HG02610 (cell line): ENCODE measurements at regions not wholly inside any gene's neighbourhood (a gene's known extent, or its start where the extent isn't known, plus 50 kb on each side); places are given as distances from the start of the nearest gene placed in this dataset.
A peak's percentile ranks its signal among the peaks of the same experiment; 100 is the strongest.
"Not testable (repeated sequence)": the region's sequence is repeated elsewhere in the genome, so short reads cannot be mapped to it uniquely, and the experiment has no call there.

Experiments
- ATAC-seq: cut with Tn5 transposase; IDR thresholded peaks from one replicate; pipeline ENCODE4 v1.9.1; 2021; ENCODE audit warnings: mild to moderate bottlenecking, moderate library complexity; ENCODE audit not compliant: unreplicated experiment

DNA sequence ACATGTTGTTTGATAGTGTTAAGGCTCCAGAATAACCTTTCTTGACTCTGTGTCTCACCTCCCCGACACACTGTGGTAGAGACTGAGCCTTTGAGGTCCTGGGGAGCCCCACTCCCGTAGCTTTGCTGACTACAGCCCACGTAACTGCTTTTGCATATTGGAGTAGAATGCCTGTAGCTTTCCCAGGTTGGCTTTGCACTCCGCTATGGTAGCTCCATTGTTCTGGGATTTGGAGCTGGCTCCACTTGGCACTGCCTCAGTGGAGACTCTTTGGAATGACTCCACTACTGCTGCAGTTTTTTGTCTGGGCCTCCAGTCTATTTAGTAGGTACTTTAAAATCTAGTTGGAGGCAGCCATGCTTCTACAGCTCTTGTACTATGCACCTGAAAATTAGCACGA lies 56.2 kb upstream of the ANXA1 start:
- ATAC-seq: no peak

DNA sequence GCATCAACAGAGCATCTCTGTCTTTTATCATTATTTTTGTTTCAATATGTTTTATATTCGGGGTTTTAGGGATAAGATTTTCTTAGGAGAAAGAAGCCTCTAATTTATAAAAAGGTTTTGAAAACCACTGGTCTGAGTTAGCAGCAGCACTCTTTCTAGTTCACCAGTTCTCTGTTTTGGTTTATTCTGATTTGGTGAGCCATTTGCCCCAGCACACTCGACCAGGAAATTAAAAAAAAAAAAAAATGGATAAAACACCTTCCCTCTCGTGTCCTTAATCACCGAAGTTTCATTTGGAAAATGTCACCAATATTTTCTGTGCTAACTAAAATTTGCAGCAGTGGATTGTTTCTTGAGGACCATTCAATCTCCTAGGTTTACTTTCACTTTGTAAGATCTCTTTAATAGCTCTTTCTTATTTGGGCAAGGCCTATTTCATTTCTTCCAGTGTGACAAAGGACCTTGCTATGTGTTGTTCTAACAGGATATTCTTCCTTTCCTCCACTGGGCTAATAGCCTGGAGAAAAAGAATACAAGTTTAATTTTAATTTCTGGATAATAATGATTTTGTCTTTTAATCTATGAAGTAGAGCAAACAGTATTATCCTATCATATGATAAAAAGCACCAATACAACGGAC lies 57.8 kb upstream of the ANXA1 start:
- ATAC-seq: no peak

DNA sequence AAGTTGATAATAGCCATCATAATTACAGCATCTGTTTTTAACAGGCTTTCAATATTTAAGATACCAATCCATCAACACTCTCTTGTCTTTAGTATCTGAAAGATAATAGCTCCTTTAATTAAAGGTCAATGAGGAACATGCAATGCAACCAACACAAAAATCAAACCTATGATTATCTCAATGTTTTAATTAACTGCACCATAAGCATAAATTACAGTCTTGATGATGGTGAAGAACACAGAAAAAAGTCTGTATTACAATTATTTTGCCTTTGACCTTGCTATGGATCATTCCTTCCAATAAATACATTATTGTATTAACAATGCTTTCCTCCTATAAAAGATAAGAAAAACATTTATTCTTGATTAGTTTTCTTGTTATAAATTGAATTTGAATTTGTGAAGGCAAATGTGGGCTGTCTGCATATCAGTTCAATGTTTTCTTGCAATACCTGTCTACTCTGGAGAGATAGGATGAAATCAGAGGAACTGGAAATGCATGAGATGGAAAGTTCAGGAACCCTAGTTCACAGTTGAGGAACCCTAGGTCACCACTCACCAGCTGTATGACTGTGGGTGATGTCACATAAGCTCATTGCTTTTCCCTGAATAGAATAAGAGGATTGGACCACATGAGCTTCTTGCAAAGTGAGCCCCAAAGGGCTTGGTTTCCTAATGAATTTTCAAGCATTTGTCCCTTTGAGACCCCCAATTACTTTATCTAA lies 58.5 kb upstream of the ANXA1 start:
- ATAC-seq: no peak

DNA sequence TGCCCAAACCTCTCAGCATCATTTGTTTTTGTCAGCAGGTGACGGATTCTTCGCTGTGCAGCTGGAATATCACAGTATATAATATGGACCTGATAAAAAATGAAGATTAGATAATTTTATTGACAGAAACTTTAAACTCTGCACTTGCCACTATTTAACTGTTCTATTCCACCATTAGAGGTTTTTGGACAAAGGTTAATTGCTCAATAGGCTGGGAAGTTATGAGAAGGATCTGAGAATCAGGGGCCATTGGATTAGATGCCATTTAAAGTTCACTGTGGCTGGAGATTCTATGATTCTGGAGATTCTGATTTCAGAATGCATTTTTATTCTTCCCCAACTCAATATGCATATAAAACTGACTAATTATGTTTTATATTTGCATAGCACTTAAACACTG lies 59.8 kb upstream of the ANXA1 start:
- ATAC-seq: no peak

DNA sequence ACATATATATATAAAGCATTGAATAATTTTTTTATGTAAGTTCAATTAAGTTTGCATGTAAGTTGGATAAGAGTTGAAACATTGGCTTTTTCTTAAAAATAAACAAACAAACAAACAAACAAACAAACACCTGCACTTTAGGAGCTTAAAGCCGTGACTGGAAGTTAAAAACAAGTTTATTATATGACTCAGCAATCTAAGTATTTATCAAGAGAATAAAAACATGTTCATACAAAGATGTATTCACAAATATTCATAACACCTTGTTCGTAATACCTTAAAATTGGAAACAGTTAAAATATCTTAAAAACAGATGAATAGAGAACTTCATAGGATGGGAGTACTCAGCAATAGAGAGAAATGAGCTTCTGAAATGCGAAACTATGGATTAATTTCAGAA lies 61.5 kb upstream of the ANXA1 start:
- no peak for ATAC-seq

DNA sequence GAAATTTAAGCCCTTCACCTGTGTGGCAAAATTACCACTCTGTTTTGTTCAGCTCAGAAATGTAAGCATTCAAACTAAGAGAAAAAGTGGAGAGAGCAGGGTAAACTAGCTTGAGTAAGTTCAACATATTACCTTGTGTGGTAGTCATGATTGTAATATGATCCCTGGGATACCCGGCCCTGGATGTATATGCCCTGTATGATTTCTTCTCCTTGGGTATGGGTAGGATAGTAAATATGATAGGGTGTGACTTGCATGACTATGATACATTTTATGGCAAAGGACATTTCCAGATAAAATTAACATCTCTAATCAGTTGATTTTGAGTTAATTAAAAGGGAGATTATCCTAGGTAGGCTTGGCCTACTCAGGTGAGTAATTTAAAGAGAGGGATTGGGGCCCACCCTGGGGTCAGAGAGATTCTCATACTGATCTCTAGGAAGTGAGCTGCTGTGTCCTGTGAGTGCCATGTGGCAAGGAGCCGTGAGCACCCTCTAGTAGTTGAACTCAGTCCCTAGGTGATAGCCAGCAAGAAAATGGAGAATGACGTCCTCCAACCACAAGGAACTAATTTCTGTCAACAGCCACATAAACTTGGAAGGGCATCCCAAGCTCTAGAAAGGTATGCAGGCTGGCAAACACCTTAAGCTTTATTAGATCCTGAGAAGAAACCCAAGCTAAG lies 62.2 kb upstream of the ANXA1 start:
- ATAC-seq: no peak

DNA sequence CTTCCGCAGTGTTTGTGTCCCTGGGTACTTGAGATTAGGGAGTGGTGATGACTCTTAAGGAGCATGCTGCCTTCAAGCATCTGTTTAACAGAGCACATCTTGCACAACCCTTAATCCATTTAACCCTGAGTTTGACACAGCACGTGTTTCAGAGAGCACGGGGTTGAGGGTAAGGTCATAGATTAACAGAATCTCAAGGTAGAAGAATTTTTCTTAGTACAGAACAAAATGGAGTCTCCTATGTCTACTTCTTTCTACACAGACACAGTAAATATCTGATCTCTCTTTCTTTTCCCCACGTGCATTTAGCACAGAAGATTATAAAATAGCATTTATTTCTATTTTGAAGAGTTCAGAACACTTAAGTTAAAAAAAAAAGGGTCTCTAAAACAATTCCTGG lies 63.8 kb upstream of the ANXA1 start:
- not testable (repeated sequence) for ATAC-seq

DNA sequence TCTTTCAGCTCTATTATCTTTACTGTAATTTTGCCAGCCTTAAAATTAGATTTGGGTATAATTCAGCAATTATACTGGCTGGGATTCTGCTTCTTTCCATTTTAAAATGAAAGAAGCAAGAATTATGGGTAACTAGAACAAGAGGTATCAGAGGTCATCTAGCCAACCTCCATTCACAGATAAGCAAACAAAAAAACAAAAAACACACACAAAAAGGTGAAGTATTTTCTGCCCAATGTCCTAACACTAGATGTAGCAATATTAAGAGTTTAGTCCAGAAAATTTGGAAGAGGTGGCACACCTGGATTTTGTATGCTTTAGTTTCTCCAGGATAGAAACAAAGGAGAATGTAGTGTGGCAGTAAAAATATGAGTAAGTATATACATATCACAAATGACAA lies 68.1 kb upstream of the ANXA1 start:
- ATAC-seq: no peak

DNA sequence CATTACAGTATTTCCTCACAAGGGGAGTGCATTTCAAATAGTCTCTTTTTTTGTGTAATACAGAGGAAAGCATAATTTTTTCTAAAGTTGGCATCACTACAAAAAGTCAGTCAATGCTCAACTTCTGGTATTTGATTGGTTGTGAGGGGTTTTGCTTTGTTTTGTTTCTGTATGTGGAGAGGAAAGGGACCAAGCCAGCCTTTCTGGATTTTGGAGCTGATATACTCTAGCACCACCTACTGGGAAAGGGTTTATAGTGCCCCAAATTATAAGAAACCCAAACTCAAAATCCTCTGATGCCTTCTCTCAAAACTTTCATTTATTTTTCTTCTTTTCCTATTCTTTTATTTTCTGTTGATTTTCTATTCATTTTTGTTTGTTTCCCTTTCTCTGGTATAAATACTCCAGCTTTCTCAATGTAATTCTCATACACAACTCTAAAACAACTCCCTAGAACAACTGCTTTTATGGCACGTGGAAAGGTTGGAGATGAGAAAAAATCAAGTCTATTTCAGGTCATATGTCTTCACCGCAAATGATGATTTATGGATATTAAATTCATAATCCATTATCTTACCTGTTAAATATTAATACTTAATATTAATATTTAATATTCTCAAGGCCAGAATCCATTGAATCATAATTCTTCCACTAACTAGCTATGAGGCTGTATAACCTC lies 69.5 kb upstream of the ANXA1 start:
- peak; percentile 51 for ATAC-seq

DNA sequence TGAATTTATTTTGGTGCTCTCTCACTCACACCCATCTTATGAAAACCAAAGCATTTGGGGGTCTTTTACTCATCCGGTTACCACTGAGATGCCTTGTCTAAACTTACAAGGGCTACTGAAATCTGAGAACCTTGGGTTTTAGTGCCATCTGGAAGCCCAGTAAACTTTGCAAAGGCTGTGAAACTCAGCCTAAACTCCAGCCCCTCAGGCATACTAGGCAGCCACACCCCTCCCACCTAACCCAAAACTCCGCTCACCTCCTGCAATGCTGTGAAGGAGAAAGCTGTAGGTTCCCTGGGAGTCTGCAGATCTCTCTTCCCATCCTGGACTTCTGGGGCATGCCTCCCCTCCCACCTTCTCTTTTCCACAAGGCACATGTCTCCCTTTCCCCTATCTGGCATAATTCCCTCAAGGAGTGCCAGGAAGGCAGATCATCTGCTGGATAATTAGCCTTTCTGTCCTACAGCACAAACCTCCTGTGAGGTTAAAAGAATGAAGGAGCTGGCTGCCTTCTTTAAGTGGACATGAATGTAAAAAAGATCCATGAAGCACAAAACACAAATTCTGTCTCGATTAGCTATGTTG lies 71.5 kb upstream of the ANXA1 start:
- no peak for ATAC-seq

DNA sequence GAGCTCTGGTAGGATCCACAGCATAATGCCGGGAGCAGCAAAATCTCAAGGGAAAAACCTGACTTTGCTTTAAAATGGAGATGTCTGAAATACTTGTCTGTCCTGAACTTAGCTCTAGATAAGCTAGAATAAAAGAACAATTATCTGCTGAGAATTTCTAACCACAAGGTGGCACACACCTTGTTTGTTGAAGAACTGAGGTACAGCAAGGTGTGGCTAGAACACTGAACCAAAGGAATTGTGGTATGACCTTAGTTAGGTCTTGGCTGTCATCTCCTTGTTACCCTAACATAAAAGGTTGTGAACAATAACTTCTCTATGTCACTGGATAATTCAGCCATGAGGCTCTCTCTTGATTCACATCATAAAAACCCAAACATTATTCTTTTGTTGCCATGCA lies 72.3 kb upstream of the ANXA1 start:
- no peak for ATAC-seq

DNA sequence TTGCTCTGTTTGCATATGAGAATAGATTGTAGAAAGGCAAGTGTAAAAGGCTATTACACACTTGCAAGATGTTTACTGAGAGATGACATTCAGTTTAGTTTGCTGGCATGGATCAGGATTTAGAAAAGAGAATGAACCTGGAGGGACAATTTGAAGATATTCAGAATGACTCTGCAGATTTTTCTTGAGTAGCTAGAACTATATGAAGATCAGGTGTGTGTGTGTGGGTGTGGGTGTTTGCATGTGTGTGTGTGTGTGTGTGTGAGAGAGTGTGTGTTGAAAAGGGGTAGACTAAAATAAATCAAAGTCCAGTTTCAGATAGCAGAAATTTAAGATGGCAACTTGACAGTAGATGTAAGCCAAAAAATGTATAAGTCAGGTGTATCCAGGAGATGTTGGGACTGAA lies 74.0 kb upstream of the ANXA1 start:
- no peak for ATAC-seq

DNA sequence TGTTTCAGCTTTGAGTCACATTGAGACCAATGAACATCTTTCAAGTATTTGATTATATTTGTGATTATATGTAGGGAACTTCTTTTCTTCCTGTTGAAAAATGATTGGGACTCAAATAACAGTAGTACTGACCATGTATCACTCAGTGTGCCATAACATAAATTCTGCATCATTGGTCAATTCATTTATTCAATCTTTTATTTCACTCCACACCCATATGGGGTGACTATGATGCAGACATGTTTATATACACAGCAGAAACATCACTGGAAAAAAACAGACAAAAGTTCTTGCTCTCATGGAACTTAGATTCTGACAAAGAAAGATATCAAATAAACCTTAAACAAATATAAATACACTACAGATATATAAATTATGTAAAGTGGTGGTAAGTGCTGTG lies 74.7 kb upstream of the ANXA1 start:
- no peak for ATAC-seq

DNA sequence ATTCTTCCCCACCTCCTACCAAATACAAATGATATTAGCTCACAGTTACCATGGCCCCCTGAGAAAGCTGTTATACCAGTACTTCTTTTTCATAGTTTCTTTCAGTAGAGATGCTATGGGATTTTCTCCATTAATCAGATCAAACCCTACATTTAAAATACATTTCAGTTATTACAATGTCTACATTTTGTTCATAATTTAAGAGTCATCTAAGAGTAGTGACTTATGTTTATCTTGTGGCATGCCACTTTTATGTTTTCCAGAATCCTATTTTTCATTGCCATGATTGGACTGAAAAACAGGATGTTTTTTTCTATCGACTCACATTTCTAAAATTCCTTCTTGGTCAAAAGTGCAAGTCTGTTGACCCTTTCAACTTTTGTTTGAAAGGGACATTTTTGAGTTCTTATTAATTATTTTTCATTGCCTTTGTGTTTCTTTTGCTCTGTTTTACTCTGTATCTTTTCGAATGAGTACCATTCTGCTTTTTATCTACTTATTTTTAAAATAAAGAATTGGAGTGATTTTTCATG lies 77.4 kb upstream of the ANXA1 start:
- ATAC-seq: no peak

DNA sequence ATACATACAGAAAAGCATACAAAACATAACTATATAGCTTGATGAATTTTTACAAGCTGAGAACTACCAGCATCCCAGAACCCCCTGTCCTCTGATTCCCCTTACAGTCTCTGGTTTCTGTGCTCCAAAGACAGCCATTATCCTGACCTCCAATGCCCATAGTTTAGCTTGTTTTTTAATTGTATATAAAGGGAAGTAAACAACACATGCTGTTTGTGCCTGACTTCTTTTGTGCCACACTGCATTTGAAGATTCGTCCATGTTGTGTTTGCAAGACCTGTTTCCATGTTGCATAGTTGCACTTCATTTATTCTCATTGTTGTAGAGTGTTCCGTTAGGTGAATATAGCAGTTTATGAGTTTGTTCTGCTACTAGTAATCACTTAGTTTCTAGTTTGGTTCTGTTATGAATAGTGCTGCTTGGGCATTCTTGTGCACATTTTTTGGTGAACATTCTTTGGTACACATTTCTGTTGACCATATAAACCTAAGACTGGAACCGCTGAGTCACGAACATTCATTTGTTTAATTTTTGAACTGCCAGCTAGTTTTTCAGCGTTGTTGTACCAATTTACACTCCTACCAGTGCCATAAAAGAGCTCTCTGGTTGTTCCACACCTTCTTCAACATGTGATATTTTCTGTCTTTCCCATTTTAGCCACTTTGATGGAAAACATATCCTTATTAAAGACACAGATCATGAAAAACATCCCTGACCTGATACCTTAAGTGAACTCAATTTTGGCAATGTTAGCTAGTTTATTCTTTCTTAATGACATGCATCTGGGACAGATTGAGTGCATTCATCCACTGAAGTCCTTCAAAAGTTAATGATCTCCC lies 78.1 kb upstream of the ANXA1 start:
- no peak for ATAC-seq

DNA sequence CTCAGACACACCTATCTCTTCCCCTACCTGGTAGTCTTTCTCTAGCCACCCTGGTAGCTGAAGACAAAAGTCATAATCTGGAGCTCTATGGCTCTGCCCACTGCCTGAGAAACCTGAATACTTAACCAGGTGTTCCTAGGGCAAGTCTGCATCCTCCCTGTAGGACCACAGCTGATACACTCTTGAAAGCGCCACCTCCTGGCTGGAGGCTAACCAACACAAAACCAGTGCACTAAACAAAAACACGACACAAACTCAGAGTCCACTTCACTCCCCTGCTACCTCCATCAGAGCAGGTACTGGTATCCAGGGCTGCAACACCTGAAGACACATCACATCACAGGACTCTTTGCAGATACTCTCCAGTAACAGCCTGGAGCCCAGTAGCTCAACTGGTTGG lies 84.6 kb upstream of the ANXA1 start:
- ATAC-seq: no peak

DNA sequence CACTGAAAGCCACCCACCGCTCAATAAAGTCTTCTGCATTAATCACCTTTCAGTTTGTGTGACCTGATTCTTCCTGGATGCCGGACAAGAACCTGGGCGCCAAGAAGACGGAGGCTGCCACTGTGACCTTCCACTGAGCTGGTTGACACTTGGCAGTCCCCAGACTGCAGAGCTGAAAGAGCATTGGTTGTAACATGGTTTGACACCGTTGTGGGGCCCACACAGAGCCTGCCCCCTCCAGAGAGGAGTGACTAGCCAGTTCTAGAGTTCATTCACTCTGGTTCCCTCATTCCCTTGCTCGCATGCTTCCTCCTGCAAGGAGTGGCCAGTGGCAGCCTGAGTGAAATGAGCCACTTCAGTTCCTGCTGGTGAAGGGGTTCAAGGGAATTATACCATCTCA lies 86.2 kb upstream of the ANXA1 start:
- no peak for ATAC-seq

DNA sequence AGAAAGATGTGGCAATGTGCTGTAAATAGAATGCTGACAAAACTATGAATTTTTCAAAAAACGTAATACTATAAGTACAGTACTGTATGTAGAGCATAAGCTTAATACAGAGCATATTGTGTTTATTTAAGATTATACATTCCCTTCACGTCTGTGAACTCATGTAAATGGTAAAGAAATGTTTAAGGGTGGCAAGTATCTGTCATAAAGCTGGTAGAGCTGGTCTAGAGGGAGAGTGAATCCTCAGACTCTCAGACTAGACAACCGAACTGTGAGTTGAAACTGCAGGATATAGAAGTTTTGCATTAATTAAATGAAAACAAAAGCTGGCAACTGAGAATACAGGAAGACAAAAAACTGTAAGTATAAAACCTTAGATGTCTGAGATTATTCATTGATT lies 87.3 kb upstream of the ANXA1 start:
- no peak for ATAC-seq

DNA sequence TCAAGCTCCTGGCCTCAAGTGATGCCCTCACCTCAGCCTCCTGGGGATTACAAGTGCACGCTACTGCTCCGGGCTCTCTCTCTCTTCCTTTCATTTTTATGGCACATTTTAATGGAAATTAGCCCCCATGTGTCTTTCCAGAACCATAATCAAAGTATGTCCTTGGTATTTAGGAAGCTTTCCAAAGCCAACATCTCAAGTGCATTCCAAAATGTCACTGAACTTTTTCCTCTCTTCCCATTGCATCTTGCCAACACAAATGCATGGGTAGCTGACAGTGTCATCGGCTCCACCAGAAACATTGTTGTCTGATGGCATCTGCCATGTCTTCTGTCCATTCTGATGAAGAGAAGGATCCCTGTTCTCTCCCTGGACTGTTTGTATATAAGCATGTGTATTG lies 90.5 kb upstream of the ANXA1 start:
- ATAC-seq: no peak

DNA sequence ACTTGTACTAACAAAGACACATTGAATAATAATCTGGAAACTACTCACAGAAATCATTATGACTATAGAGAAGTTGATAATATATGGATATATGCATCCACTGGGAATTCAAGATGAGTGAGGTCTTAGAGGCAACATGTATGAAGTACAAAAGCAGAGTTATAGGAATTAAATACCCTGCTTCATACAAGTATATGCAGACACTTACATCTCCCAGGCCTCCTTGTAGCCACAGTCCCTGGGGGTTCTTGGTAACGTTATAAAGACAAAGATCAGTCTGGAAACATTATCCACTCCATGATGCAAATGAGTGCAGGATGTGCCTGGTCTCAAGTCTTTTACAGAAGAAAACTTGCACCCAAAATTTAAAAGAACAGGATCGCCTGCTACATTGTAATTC lies 92.4 kb upstream of the ANXA1 start:
- ATAC-seq: no peak
